Endothelial cell of umbilical vein (primary cell): ENCODE measurements at regions not wholly inside any gene's neighbourhood (a gene's known extent, or its start where the extent isn't known, plus 50 kb on each side); places are given as distances from the start of the nearest gene placed in this dataset.

ENCODE experiments used
- BruUV-seq: library from RNA; stranded (reverse); fragments of 400-500 nt; replicated peaks from 2 replicates; lab custom pipeline; 2021; lab: Mats Ljungman, UMichigan
- CTCF ChIA-PET: fragments of 300-600, 350-600 bp; sonication (Branson Sonifier 250); formaldehyde crosslinking; loops from one replicate; lab custom pipeline; 2021; ENCODE audit warnings: antibody characterized with exemption, inconsistent platforms; lab: Charles Lee
- POLR2A ChIA-PET: fragments of 300-600, 350-600 bp; sonication (Branson Sonifier 250); formaldehyde crosslinking; loops from one replicate; lab custom pipeline; 2021; ENCODE audit warnings: antibody characterized with exemption, inconsistent platforms; lab: Charles Lee
- DNase-seq: peaks from one replicate; pipeline ENCODE4 v3.0.0-alpha.2; 2011; ENCODE audit warnings: low read depth, low spot score
- FAIRE-seq: peaks from 2 replicates; lab custom pipeline; 2011; peaks lifted over from hg19 to GRCh38; lab: Jason Lieb, UNC
- H2AFZ ChIP-seq: 2 replicates; pipeline ENCODE4 v1.6.0; 2012; ENCODE audit warnings: low read depth, low read length, control low read depth, inconsistent platforms
- H3K27ac ChIP-seq: 2 replicates; pipeline ENCODE4 v1.5.1; 2011; ENCODE audit warnings: low read depth, mild to moderate bottlenecking, control low read depth, low read length, moderate library complexity; ENCODE audit not compliant: insufficient read depth
- H3K27me3 ChIP-seq, 2 experiments: 2 replicates each; pipeline versions ENCODE4 v1.6.0 to v1.6.1; 2011; ENCODE audit warnings: low read length in 2 of 2, mixed read lengths in 1 of 2; ENCODE audit not compliant: control insufficient read depth in 2 of 2, insufficient read depth in 2 of 2
- H3K36me3 ChIP-seq, 2 experiments: 2 replicates in 1 of 2; 3 replicates in 1 of 2; pipeline ENCODE4 v1.5.1; 2011; ENCODE audit warnings: low read length in 2 of 2, mild to moderate bottlenecking in 1 of 2, moderate library complexity in 1 of 2; ENCODE audit not compliant: control insufficient read depth in 2 of 2, insufficient read depth in 2 of 2; ENCODE audit errors: extremely low read depth in 1 of 2
- H3K4me1 ChIP-seq: 3 replicates; pipeline ENCODE4 v1.5.1; 2011; ENCODE audit warnings: mild to moderate bottlenecking, low read length; ENCODE audit not compliant: control insufficient read depth, insufficient read depth; ENCODE audit errors: extremely low read depth
- H3K4me2 ChIP-seq: 2 replicates; pipeline ENCODE4 v1.6.1; 2011; ENCODE audit warnings: low read length, control low read depth, mixed read lengths; ENCODE audit not compliant: insufficient read depth
- H3K4me3 ChIP-seq, 3 experiments: fragments of 200-600 bp in 1 of 3; sonication (generic), shearing (Covaris generic) in 1 of 3; replicated peaks in 1 of 3; 2 replicates each; pipeline ENCODE4 v1.5.1; 2011 to 2016; ENCODE audit warnings: control low read depth in 3 of 3, low read length in 3 of 3, mild to moderate bottlenecking in 2 of 3, inconsistent platforms in 1 of 3, low read depth in 1 of 3, moderate library complexity in 1 of 3; ENCODE audit not compliant: insufficient read depth in 1 of 3
- H3K79me2 ChIP-seq: 2 replicates; pipeline ENCODE4 v1.6.0; 2012; ENCODE audit warnings: low read length, inconsistent platforms; ENCODE audit not compliant: control insufficient read depth, insufficient read depth
- H3K9ac ChIP-seq: replicated peaks from 2 replicates; pipeline ENCODE3; 2011; ENCODE audit warnings: low read length, control low read depth; ENCODE audit not compliant: insufficient read depth; ENCODE audit errors: extremely low read depth
- H3K9me1 ChIP-seq: replicated peaks from 3 replicates; pipeline ENCODE4 v1.6.0; 2011; ENCODE audit warnings: mild to moderate bottlenecking, low read length; ENCODE audit not compliant: control insufficient read depth, insufficient read depth; ENCODE audit errors: extremely low read depth
- H3K9me3 ChIP-seq: replicated peaks from 2 replicates; pipeline ENCODE4 v1.5.1; 2012; ENCODE audit warnings: low read length, inconsistent platforms; ENCODE audit not compliant: control insufficient read depth, insufficient read depth
- H4K20me1 ChIP-seq: replicated peaks from 2 replicates; pipeline ENCODE3; 2011; ENCODE audit warnings: mild to moderate bottlenecking, low read length; ENCODE audit not compliant: control insufficient read depth, insufficient read depth; ENCODE audit errors: extremely low read depth
- EZH2 ChIP-seq: IDR thresholded peaks from 2 replicates; pipeline ENCODE4 v1.6.1; 2012; ENCODE audit warnings: borderline replicate concordance, low read depth, mild to moderate bottlenecking, moderate library complexity, low read length, inconsistent platforms; ENCODE audit not compliant: severe bottlenecking
- FOS ChIP-seq: IDR thresholded peaks from 2 replicates; pipeline ENCODE4 v1.6.1; 2011; ENCODE audit warnings: mild to moderate bottlenecking, low read length, moderate library complexity, borderline replicate concordance; ENCODE audit not compliant: insufficient read depth
- GATA2 ChIP-seq: IDR thresholded peaks from 2 replicates; pipeline ENCODE4 v1.7.0; 2011; ENCODE audit warnings: low read depth, mild to moderate bottlenecking, moderate library complexity, mixed read lengths, low read length; ENCODE audit not compliant: insufficient read length, insufficient read depth
- JUN ChIP-seq: IDR thresholded peaks from 2 replicates; pipeline ENCODE4 v1.6.1; 2011; ENCODE audit warnings: borderline replicate concordance, low read depth; ENCODE audit not compliant: insufficient read length, insufficient read depth
- MYC ChIP-seq: IDR thresholded peaks from one replicate; pipeline ENCODE4 v1.6.1; 2011; ENCODE audit warnings: mild to moderate bottlenecking, low read depth, low read length
- POLR2A ChIP-seq: IDR thresholded peaks from 2 replicates; pipeline ENCODE4 v1.6.1; 2012; ENCODE audit warnings: low read depth, mild to moderate bottlenecking, control low read depth, low read length
- POLR2AphosphoS5 ChIP-seq: IDR thresholded peaks from 2 replicates; pipeline ENCODE4 v1.6.1; 2012; ENCODE audit warnings: low read depth, mild to moderate bottlenecking, control low read depth, low read length, moderate library complexity; ENCODE audit not compliant: insufficient read depth
- dilution Hi-C: fragments of 300-500 bp; cut with MboI; formaldehyde crosslinking; loops from one replicate; pipeline ENCODE4 v1.15.0; 2019; ENCODE audit warnings: low sequenced_read_pairs; ENCODE audit not compliant: extremely low pct_ligation_motif_present
- intact Hi-C: fragments of 100-400 bp; cut with micrococcal nuclease; formaldehyde crosslinking; loops from one replicate; pipeline ENCODE4 v1.10.0; 2022
- TF ChIP-seq, protein P1 (sequence below), 2 donors: IDR thresholded peaks; 1 replicate in 1 of 2; 2 replicates in 1 of 2; pipeline ENCODE4 v1.5.1; 2011; ENCODE audit warnings: low read length in 2 of 2, mild to moderate bottlenecking in 2 of 2, moderate library complexity in 2 of 2, control low read depth in 1 of 2, inconsistent platforms in 1 of 2, low read depth in 1 of 2; ENCODE audit not compliant: insufficient read depth in 1 of 2; ENCODE audit errors: extremely low read depth in 1 of 2

DNA sequence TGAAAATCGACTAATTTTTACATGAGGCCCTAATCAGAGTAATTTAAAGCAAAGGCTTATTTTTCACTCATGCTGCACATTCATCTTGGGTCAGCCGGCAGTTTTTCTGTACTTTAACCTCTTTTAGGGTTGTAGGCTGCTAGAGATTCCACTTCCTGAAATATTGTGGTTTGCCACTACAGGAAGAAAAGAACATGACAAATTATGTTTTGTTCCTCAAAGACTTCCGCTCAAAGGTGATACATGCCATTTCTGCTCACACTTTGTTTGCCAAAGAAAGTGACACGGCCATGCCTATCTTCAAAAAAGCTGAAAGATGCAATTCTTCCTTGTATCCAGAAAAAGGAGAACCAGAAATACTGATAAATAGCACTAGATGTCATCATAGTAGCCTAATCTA lies 183.4 kb upstream of the PPFIA2 start:
- CTCF ChIA-PET, result no interaction called here
- H3K27ac ChIP-seq, result no peak overlapping the region
- H3K4me3 ChIP-seq, result no peak overlapping the region
- H4K20me1 ChIP-seq, result no peaks in the 10 kb centered on the region
- no peaks in the 10 kb centered on the region for H3K9me3 ChIP-seq
- no peaks in the 10 kb centered on the region for H3K4me1 ChIP-seq
- intact Hi-C loops (no loop called here), dilution Hi-C loops (no loop called here)
- FAIRE-seq (no peak), DNase-seq (no peak)
- no peak for TF ChIP-seq POLR2A
- no peak for TF ChIP-seq MYC
- TF ChIP-seq, protein P1, sequence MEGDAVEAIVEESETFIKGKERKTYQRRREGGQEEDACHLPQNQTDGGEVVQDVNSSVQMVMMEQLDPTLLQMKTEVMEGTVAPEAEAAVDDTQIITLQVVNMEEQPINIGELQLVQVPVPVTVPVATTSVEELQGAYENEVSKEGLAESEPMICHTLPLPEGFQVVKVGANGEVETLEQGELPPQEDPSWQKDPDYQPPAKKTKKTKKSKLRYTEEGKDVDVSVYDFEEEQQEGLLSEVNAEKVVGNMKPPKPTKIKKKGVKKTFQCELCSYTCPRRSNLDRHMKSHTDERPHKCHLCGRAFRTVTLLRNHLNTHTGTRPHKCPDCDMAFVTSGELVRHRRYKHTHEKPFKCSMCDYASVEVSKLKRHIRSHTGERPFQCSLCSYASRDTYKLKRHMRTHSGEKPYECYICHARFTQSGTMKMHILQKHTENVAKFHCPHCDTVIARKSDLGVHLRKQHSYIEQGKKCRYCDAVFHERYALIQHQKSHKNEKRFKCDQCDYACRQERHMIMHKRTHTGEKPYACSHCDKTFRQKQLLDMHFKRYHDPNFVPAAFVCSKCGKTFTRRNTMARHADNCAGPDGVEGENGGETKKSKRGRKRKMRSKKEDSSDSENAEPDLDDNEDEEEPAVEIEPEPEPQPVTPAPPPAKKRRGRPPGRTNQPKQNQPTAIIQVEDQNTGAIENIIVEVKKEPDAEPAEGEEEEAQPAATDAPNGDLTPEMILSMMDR (IDR thresholded peaks at IDR 0.05; ENCODE audit: extremely low read depth in 1 of 2, insufficient read depth in 1 of 2, low read depth in 1 of 2, low read length in 2 of 2), result no peak
- TF ChIP-seq EZH2, result no peak
- no peak for TF ChIP-seq FOS
- no peak for TF ChIP-seq POLR2AphosphoS5
- no peak for TF ChIP-seq GATA2
- no peak for TF ChIP-seq JUN
- no peaks in the 10 kb centered on the region for H3K27me3 ChIP-seq
- H2AFZ ChIP-seq, result no peak overlapping the region
- no peaks in the 10 kb centered on the region for H3K9me1 ChIP-seq
- BruUV-seq, result no TSS peak
- no peak overlapping the region for H3K9ac ChIP-seq
- no peak overlapping the region for H3K4me2 ChIP-seq
- no peaks in the 10 kb centered on the region for H3K79me2 ChIP-seq
- POLR2A ChIA-PET, result no interaction called here
- H3K36me3 ChIP-seq, result no peaks in the 10 kb centered on the region
